Spleen (tissue), 11 donors: ENCODE measurements at regions not wholly inside any gene's neighbourhood (a gene's known extent, or its start where the extent isn't known, plus 50 kb on each side); places are given as distances from the start of the nearest gene placed in this dataset.

Source experiments
- DNase-seq: peaks from one replicate; pipeline ENCODE4 v3.0.0-alpha.2; 2020
- H3K27ac ChIP-seq, 8 donors: fragments of 200-600 bp; sonication (generic) in 7 of 8; 1 replicate in 4 of 8; 2 replicates in 4 of 8; pipeline versions ENCODE4 v1.5.0 to v1.8.0; 2016 to 2021; ENCODE audit warnings: inconsistent platforms in 4 of 8, mild to moderate bottlenecking in 4 of 8, moderate library complexity in 1 of 8
- H3K27me3 ChIP-seq, 7 donors: fragments of 200-600 bp; sonication (generic) in 6 of 7; replicated peaks in 1 of 7; 1 replicate in 4 of 7; 2 replicates in 3 of 7; pipeline versions ENCODE4 v1.5.0 to v1.8.0; 2016 to 2021; ENCODE audit warnings: inconsistent platforms in 3 of 7, mild to moderate bottlenecking in 1 of 7
- H3K36me3 ChIP-seq, 6 donors: fragments of 200-600 bp; sonication (generic) in 5 of 6; 1 replicate in 4 of 6; 2 replicates in 2 of 6; pipeline versions ENCODE4 v1.5.0 to v1.8.0; 2016 to 2021; ENCODE audit warnings: inconsistent platforms in 2 of 6
- H3K4me1 ChIP-seq, 6 donors: fragments of 200-600 bp; sonication (generic) in 5 of 6; 1 replicate in 3 of 6; 2 replicates in 3 of 6; pipeline versions ENCODE4 v1.5.0 to v1.8.0; 2016 to 2021; ENCODE audit warnings: inconsistent platforms in 3 of 6
- H3K4me3 ChIP-seq, 8 donors: fragments of 200-600 bp; sonication (generic) in 7 of 8; 1 replicate in 4 of 8; 2 replicates in 4 of 8; pipeline versions ENCODE4 v1.5.0 to v1.8.0; 2016 to 2021; ENCODE audit warnings: inconsistent platforms in 4 of 8, mild to moderate bottlenecking in 4 of 8, moderate library complexity in 2 of 8
- H3K9me3 ChIP-seq, 8 donors: fragments of 200-600 bp; sonication (generic) in 7 of 8; 1 replicate in 4 of 8; 2 replicates in 4 of 8; pipeline versions ENCODE4 v1.5.0 to v1.8.0; 2016 to 2021; ENCODE audit warnings: inconsistent platforms in 4 of 8
- POLR2A ChIP-seq, 3 donors: fragments of 450-650 bp; IDR thresholded peaks; one replicate each; pipeline ENCODE4 v1.5.1; 2017; ENCODE audit warnings: antibody characterized with exemption in 3 of 3, mild to moderate bottlenecking in 1 of 3
- POLR2AphosphoS5 ChIP-seq, 3 donors: sonication (generic); formaldehyde crosslinking; IDR thresholded peaks; one replicate each; pipeline ENCODE4 v1.5.1; 2017; ENCODE audit warnings: antibody characterized with exemption in 3 of 3
- WGBS, 5 donors: extraction: QIAGEN DNeasy Blood & Tissue Kit in 3 of 5; methylation state at CpG; one replicate each; pipeline versions ENCODE4 v1.1.5 to v1.1.7; 2013 to 2018; 5-methylcytosine and 5-hydroxymethylcytosine counted together
- intact Hi-C: fragments of 100-400 bp; cut with DNase I; formaldehyde crosslinking; loops from one replicate; pipeline ENCODE4 v1.15.0; 2023; ENCODE audit warnings: low total_unique reads
- TF ChIP-seq, protein P1 (sequence below), 11 experiments: fragments of 200-600 bp in 7 of 11; fragments of 450-650 bp in 4 of 11; sonication (generic) in 4 of 11; IDR thresholded peaks in 8 of 11; conservative IDR thresholded peaks in 3 of 11; 1 replicate in 7 of 11; 2 replicates in 4 of 11; pipeline versions ENCODE4 v1.4.0 to v1.8.0; 2016 to 2021; ENCODE audit warnings: antibody characterized with exemption in 11 of 11, inconsistent platforms in 4 of 11, mild to moderate bottlenecking in 1 of 11
- donor health status: healthy with polysubstance abuse.
- donor health status: DM: no; HTN: no; CAD: no; lungs with moderate emphysema.
- donor health status: DM: no; HTN: no; CAD: no.
- donor health status: Bipolar disorder and iron deficiency.
- donor health status: healthy.
- donor health status: DM: no; HTN: no; CAD: no.
- donor health status: DM: yes; HTN: yes; CAD: no.

DNA sequence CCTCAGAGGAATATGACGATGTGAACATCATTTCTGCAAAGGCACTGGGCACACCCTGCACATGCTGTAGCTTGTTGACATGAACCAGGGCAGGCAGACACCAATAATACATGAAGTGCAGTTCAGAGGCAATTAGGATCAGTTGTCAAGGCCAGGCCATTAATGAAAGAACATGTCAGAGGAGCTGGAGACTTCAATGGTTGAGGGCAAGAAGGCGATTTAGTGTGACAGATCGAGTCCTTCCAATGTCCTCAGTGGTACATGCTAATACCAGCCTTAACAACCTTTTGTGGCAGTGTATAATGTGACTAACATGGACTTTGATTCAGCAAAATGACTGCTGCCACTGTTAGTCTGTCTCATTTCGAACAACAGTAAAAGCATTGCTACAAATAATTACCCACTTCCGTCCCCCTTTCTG, 205.2 kb upstream of the NANOGP8 start:
- no peak for TF ChIP-seq POLR2AphosphoS5 (IDR thresholded peaks at IDR 0.05)
- TF ChIP-seq POLR2A (IDR thresholded peaks at IDR 0.05) = no peak
- TF ChIP-seq, protein P1, sequence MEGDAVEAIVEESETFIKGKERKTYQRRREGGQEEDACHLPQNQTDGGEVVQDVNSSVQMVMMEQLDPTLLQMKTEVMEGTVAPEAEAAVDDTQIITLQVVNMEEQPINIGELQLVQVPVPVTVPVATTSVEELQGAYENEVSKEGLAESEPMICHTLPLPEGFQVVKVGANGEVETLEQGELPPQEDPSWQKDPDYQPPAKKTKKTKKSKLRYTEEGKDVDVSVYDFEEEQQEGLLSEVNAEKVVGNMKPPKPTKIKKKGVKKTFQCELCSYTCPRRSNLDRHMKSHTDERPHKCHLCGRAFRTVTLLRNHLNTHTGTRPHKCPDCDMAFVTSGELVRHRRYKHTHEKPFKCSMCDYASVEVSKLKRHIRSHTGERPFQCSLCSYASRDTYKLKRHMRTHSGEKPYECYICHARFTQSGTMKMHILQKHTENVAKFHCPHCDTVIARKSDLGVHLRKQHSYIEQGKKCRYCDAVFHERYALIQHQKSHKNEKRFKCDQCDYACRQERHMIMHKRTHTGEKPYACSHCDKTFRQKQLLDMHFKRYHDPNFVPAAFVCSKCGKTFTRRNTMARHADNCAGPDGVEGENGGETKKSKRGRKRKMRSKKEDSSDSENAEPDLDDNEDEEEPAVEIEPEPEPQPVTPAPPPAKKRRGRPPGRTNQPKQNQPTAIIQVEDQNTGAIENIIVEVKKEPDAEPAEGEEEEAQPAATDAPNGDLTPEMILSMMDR (IDR thresholded peaks at IDR 0.05 in 8 of 11, conservative IDR thresholded peaks at IDR 0.05 in 3 of 11) = no peak
- Histone ChIP-seq H3K27me3 (no peaks in the 10 kb centered on the region), H3K4me1 (no peaks in the 10 kb centered on the region), H3K9me3 (no peaks in the 10 kb centered on the region), H3K27ac (no peak overlapping the region), H3K36me3 (no peaks in the 10 kb centered on the region), H3K4me3 (no peak overlapping the region)
- intact Hi-C loops = no loop called here
- 84 to 95% (median 90%) methylated on average over 5 of the region's 5 CpGs for WGBS, 5 donors
- no peak for DNase-seq

DNA sequence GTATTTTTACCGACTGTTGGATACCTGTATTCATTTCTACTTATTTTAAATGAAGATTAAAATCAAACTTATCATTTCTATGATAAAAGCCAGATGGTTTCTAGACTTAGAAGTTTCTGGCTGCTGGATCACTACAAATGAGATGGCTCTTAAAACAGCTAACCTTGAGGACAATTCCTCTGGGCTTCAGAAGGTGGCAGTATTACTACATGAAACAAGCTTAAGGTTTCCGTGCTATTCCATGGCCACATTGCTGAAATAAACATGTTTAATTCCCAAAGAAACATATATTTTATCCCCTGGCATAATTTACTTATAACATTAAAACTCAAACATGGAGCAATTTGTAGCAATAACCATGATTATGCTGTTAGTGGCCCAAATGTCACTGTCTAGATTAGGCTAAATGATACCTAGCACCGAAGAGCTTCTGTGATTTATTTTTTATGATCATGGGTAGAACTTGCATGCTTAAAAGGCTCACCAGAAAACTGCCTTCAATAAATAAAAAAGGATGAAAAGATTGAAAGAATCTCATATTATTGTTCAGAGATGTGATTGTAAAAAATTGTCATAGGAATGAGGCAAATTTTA, 204.0 kb upstream of the NANOGP8 start:
- no peaks in the 10 kb centered on the region for H3K27me3 ChIP-seq
- no peaks in the 10 kb centered on the region for H3K9me3 ChIP-seq
- no peaks in the 10 kb centered on the region for H3K36me3 ChIP-seq
- H3K4me1 ChIP-seq = no peaks in the 10 kb centered on the region
- WGBS, 5 donors = 33 to 36% (median 35%) methylated on average over 3 of the region's 3 CpGs
- no peak for TF ChIP-seq POLR2AphosphoS5 (IDR thresholded peaks at IDR 0.05)
- TF ChIP-seq, protein P1 (IDR thresholded peaks at IDR 0.05 in 8 of 11, conservative IDR thresholded peaks at IDR 0.05 in 3 of 11) = peak in 8 of 11 experiments; percentile 12 to 65 (median 60)
- TF ChIP-seq POLR2A (IDR thresholded peaks at IDR 0.05) = no peak
- no peak overlapping the region for H3K4me3 ChIP-seq
- no peak overlapping the region for H3K27ac ChIP-seq
- DNase-seq = no peak
- intact Hi-C loops = loop anchor here (10.0 kb wide), 1 partner anchor 156 kb away; no protein-coding TSS in a partner anchor

- DNase-seq = no peak
- TF ChIP-seq, protein P1 (IDR thresholded peaks at IDR 0.05 in 8 of 11, conservative IDR thresholded peaks at IDR 0.05 in 3 of 11) = no peak
- Histone ChIP-seq H3K4me3 (no peak overlapping the region), H3K36me3 (no peaks in the 10 kb centered on the region), H3K27ac (no peak overlapping the region), H3K27me3 (no peaks in the 10 kb centered on the region), H3K4me1 (no peaks in the 10 kb centered on the region), H3K9me3 (no peaks in the 10 kb centered on the region)
- WGBS, 5 donors = 86 to 97% (median 94%) methylated on average over 3 of the region's 3 CpGs
- intact Hi-C loops = loop anchor here (10.0 kb wide), 1 partner anchor 156 kb away; no protein-coding TSS in a partner anchor
Observed at GRCh38 chr15:35288580-35288979, 203.5 kb upstream of the NANOGP8 start.

- Histone ChIP-seq H3K9me3 (peaks cover 0 to 12% (median 2%) of the 10 kb centered on the region in 8 donors), H3K36me3 (no peaks in the 10 kb centered on the region), H3K4me1 (no peaks in the 10 kb centered on the region), H3K4me3 (no peak overlapping the region), H3K27ac (no peak overlapping the region), H3K27me3 (no peaks in the 10 kb centered on the region)
- intact Hi-C loops = loop anchor here (10.0 kb wide), 1 partner anchor 158 kb away; no protein-coding TSS in a partner anchor
- TF ChIP-seq, protein P1 (IDR thresholded peaks at IDR 0.05 in 8 of 11, conservative IDR thresholded peaks at IDR 0.05 in 3 of 11) = no peak
- no peak for TF ChIP-seq POLR2A (IDR thresholded peaks at IDR 0.05)
- TF ChIP-seq POLR2AphosphoS5 (IDR thresholded peaks at IDR 0.05) = no peak
- 94 to 99% (median 97%) methylated on average over 2 of the region's 2 CpGs for WGBS, 5 donors
- DNase-seq = no peak
Observed at GRCh38 chr15:35286721-35287120, 201.6 kb upstream of the NANOGP8 start.
